Mammary epithelial cell (primary cell): ENCODE measurements at regions not wholly inside any gene's neighbourhood (a gene's known extent, or its start where the extent isn't known, plus 50 kb on each side); places are given as distances from the start of the nearest gene placed in this dataset.

Experiments
- EZH2 ChIP-seq: IDR thresholded peaks from 2 replicates; pipeline ENCODE4 v1.6.1; 2012; ENCODE audit warnings: low read length, inconsistent platforms, borderline replicate concordance
- TF ChIP-seq, protein P1 (sequence below), 2 donors: IDR thresholded peaks in 1 of 2; conservative IDR thresholded peaks in 1 of 2; 2 replicates each; pipeline ENCODE4 v1.5.1; 2011 to 2012; ENCODE audit warnings: inconsistent platforms in 2 of 2, low read length in 2 of 2, mild to moderate bottlenecking in 2 of 2, control low read depth in 1 of 2, low read depth in 1 of 2; ENCODE audit not compliant: insufficient read depth in 1 of 2; ENCODE audit errors: extremely low read depth in 1 of 2

DNA sequence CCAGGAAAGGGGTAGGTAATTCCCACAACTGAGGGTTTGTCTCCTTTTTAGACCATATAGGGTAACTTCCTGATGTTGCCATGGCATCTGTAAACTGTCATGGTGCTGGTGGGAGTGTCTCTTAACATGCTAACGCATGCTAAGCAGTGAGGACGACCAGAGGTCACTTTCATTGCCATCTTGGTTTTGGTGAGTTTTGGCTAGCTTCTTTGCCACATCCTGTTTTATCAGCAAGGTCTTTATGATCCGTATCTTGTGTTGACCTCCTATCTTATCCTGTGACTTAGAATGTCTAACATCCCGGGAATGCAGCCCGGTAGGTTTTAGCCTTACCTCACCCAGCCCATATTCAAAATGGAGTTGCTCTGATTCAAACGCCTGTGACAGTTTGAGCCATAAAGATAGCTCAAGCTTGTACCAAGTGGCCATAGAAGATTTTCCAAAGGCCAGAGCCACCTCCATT, 176.0 kb upstream of the NAMPT start:
- TF ChIP-seq, protein P1, sequence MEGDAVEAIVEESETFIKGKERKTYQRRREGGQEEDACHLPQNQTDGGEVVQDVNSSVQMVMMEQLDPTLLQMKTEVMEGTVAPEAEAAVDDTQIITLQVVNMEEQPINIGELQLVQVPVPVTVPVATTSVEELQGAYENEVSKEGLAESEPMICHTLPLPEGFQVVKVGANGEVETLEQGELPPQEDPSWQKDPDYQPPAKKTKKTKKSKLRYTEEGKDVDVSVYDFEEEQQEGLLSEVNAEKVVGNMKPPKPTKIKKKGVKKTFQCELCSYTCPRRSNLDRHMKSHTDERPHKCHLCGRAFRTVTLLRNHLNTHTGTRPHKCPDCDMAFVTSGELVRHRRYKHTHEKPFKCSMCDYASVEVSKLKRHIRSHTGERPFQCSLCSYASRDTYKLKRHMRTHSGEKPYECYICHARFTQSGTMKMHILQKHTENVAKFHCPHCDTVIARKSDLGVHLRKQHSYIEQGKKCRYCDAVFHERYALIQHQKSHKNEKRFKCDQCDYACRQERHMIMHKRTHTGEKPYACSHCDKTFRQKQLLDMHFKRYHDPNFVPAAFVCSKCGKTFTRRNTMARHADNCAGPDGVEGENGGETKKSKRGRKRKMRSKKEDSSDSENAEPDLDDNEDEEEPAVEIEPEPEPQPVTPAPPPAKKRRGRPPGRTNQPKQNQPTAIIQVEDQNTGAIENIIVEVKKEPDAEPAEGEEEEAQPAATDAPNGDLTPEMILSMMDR (conservative IDR thresholded peaks at IDR 0.05 in 1 of 2, IDR thresholded peaks at IDR 0.05 in 1 of 2; ENCODE audit: extremely low read depth in 1 of 2, insufficient read depth in 1 of 2, low read depth in 1 of 2, low read length in 2 of 2) = no peak
- no peak for TF ChIP-seq EZH2
